ENCODE measurements at regions not wholly inside any gene's neighbourhood (a gene's known extent, or its start where the extent isn't known, plus 50 kb on each side); places are given as distances from the start of the nearest gene placed in this dataset.

DNA sequence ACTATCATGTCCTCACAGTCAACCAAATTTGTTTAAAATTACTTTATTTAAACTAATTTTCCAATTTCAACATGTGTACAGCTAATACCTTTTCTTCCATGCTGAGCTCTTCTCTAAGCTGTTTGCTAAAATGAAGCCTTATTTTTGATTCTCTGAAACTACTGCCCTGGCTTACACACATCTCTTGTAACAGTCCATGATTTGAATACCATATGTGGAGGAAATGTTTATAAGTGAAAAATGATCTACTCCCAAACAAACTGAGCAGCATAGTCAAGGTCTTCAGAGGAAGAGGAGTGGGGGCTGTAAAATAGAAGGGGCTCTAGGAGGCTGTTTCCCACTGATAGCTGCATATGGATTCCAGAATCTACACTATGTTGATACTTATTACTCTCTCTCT, 188.7 kb downstream of the ANKRD50 start:
- no peaks in the 10 kb centered on the region for H3K4me1 ChIP-seq (ENCODE audit: control insufficient read depth in 1 of 2, insufficient read depth in 2 of 2, low read depth in 1 of 2, low read length in 1 of 2)
- H3K79me2 ChIP-seq (ENCODE audit: insufficient read depth), result no peaks in the 10 kb centered on the region
- no peak overlapping the region for H3K4me2 ChIP-seq
- no peak overlapping the region for H3K9ac ChIP-seq
- no peaks in the 10 kb centered on the region for H3K9me2 ChIP-seq
- H4K20me1 ChIP-seq (ENCODE audit: insufficient read depth), result no peaks in the 10 kb centered on the region
- no peaks in the 10 kb centered on the region for H3K36me3 ChIP-seq (replicated peaks in 1 of 2; ENCODE audit: control insufficient read depth in 1 of 2, insufficient read depth in 2 of 2, low read length in 1 of 2)
- CTCF ChIA-PET, result interaction anchor here (1.1 kb wide), 1 partner anchor 40 kb away, joined by 3 read pairs; no protein-coding TSS in a partner anchor
- no peak overlapping the region for H3K27ac ChIP-seq (ENCODE audit: low read depth in 2 of 2, low read length in 1 of 2)
- H3K9me3 ChIP-seq, result no peaks in the 10 kb centered on the region
- H2AFZ ChIP-seq (ENCODE audit: low read depth), result no peak overlapping the region
- no peak for DNase-seq
- TF ChIP-seq SMC3 (IDR thresholded peaks at IDR 0.05; ENCODE audit: low read depth, low read length), result no peak
- TF ChIP-seq RAD21 (IDR thresholded peaks at IDR 0.05; ENCODE audit: low read length), result no peak
- no peak for TF ChIP-seq EZH2phosphoT487 (IDR thresholded peaks at IDR 0.05; ENCODE audit: borderline replicate concordance, low read depth)
- TF ChIP-seq SIN3A (IDR thresholded peaks at IDR 0.05; ENCODE audit: borderline replicate concordance, low read depth, low read length), result no peak
- TF ChIP-seq, protein P1, sequence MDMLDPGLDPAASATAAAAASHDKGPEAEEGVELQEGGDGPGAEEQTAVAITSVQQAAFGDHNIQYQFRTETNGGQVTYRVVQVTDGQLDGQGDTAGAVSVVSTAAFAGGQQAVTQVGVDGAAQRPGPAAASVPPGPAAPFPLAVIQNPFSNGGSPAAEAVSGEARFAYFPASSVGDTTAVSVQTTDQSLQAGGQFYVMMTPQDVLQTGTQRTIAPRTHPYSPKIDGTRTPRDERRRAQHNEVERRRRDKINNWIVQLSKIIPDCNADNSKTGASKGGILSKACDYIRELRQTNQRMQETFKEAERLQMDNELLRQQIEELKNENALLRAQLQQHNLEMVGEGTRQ (IDR thresholded peaks at IDR 0.05; ENCODE audit: borderline replicate concordance, low read depth, low read length), result no peak
- TF ChIP-seq TAF1 (IDR thresholded peaks at IDR 0.05; ENCODE audit: borderline replicate concordance, low read depth, low read length), result no peak
- H3K4me3 ChIP-seq (ENCODE audit: low read depth in 2 of 2, low read length in 1 of 2), result no peak overlapping the region
- POLR2A ChIA-PET, result no interaction called here
- no peaks in the 10 kb centered on the region for H3F3A ChIP-seq (replicated peaks; ENCODE audit: insufficient read depth)
- no peaks in the 10 kb centered on the region for H3K27me3 ChIP-seq (ENCODE audit: insufficient read depth)

DNA sequence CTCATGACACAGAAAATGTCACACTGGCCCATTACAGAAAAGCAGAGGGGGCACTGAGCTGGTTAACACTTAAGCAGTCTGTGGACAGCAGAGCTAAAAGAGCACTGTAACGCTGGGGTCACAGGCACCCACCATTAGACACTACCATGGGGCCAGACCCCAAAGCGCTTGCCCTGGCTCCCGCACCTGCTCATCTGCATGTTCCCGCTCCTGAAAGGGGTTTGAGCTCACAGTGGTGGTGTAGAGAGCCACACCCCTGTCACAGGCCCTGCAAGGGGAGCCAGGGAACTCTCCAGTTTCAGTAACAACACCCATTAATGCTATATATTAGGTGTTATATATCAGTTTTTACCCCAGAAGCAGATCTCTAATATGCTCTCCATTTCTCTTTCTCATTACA, 187.0 kb downstream of the ANKRD50 start:
- Histone ChIP-seq H3K4me1 (ENCODE audit: control insufficient read depth in 1 of 2, insufficient read depth in 2 of 2, low read depth in 1 of 2, low read length in 1 of 2) (no peaks in the 10 kb centered on the region), H3K4me2 (no peak overlapping the region), H3K9me2 (no peaks in the 10 kb centered on the region), H3K4me3 (ENCODE audit: low read depth in 2 of 2, low read length in 1 of 2) (no peak overlapping the region), H4K20me1 (ENCODE audit: insufficient read depth) (no peaks in the 10 kb centered on the region), H3K79me2 (ENCODE audit: insufficient read depth) (no peaks in the 10 kb centered on the region), H3F3A (replicated peaks; ENCODE audit: insufficient read depth) (no peaks in the 10 kb centered on the region), H3K27me3 (ENCODE audit: insufficient read depth) (no peaks in the 10 kb centered on the region), H3K9ac (no peak overlapping the region), H3K27ac (ENCODE audit: low read depth in 2 of 2, low read length in 1 of 2) (no peak overlapping the region), H2AFZ (ENCODE audit: low read depth) (no peak overlapping the region), H3K9me3 (no peaks in the 10 kb centered on the region), H3K36me3 (replicated peaks in 1 of 2; ENCODE audit: control insufficient read depth in 1 of 2, insufficient read depth in 2 of 2, low read length in 1 of 2) (no peaks in the 10 kb centered on the region)
- ChIA-PET CTCF (no interaction called here), POLR2A (no interaction called here)
- TF ChIP-seq GABPA (IDR thresholded peaks at IDR 0.05; ENCODE audit: low read depth) (no peak), JUND (IDR thresholded peaks at IDR 0.05) (no peak)
- 100% methylated on average over 1 of the region's 4 CpGs for WGBS (ENCODE audit: low lambda C conversion rate)
- no peak for DNase-seq

DNA sequence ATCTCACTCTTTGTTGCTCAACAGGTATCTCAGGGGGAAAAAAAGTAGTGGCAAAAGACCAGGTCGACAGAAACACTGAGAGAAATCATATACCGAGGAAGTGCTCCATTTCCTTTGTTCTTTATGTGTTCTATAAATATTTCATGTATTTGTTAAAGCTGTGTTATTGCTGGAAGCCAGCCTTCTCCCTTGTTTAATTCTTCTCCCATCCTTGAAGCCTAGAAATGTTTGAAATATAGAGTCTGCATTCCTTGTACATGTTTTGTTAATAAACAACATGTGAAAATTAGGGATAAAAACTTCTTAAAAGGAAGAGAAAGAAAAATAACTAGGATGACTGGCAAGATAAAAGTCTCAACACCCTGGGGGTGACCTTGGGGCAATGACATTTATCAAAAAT, 186.2 kb downstream of the ANKRD50 start:
- H4K20me1 ChIP-seq (ENCODE audit: insufficient read depth), result no peaks in the 10 kb centered on the region
- H3K27me3 ChIP-seq (ENCODE audit: insufficient read depth), result no peaks in the 10 kb centered on the region
- TF ChIP-seq TCF12 (IDR thresholded peaks at IDR 0.05) (no peak), FOSL2 (IDR thresholded peaks at IDR 0.05; ENCODE audit: borderline replicate concordance, low read depth) (no peak), POLR2AphosphoS5 (IDR thresholded peaks at IDR 0.05; ENCODE audit: low read depth, low read length) (no peak), CHD2 (IDR thresholded peaks at IDR 0.05; ENCODE audit: low read length, partially characterized antibody) (no peak), SIN3A (IDR thresholded peaks at IDR 0.05; ENCODE audit: borderline replicate concordance, low read depth, low read length) (no peak), EZH2phosphoT487 (IDR thresholded peaks at IDR 0.05; ENCODE audit: borderline replicate concordance, low read depth) (no peak), RXRA (IDR thresholded peaks at IDR 0.05; ENCODE audit: borderline replicate concordance, low read depth) (no peak), RFX5 (IDR thresholded peaks at IDR 0.05; ENCODE audit: low read length) (no peak), FOXM1 (IDR thresholded peaks at IDR 0.05; ENCODE audit: low read depth) (no peak), JUND (IDR thresholded peaks at IDR 0.05) (no peak), MEF2A (IDR thresholded peaks at IDR 0.05; ENCODE audit: borderline replicate concordance, low read depth) (no peak), FOXJ3 (CRISPR knock-in tag; IDR thresholded peaks at IDR 0.05) (no peak), GATA2 (CRISPR knock-in tag; IDR thresholded peaks at IDR 0.05) (no peak), MXI1 (IDR thresholded peaks at IDR 0.05; ENCODE audit: low read depth, low read length) (no peak), NFIC (IDR thresholded peaks at IDR 0.05; ENCODE audit: borderline replicate concordance) (no peak)
- TF ChIP-seq, protein P2, sequence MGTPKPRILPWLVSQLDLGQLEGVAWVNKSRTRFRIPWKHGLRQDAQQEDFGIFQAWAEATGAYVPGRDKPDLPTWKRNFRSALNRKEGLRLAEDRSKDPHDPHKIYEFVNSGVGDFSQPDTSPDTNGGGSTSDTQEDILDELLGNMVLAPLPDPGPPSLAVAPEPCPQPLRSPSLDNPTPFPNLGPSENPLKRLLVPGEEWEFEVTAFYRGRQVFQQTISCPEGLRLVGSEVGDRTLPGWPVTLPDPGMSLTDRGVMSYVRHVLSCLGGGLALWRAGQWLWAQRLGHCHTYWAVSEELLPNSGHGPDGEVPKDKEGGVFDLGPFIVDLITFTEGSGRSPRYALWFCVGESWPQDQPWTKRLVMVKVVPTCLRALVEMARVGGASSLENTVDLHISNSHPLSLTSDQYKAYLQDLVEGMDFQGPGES (IDR thresholded peaks at IDR 0.05; ENCODE audit: low read depth, low read length), result no peak
- TF ChIP-seq, protein P1 (IDR thresholded peaks at IDR 0.05; ENCODE audit: borderline replicate concordance, low read depth, low read length), result no peak
- no peaks in the 10 kb centered on the region for H3K9me2 ChIP-seq
- H3K79me2 ChIP-seq (ENCODE audit: insufficient read depth), result no peaks in the 10 kb centered on the region
- H3F3A ChIP-seq (replicated peaks; ENCODE audit: insufficient read depth), result no peaks in the 10 kb centered on the region
- no peaks in the 10 kb centered on the region for H3K36me3 ChIP-seq (replicated peaks in 1 of 2; ENCODE audit: control insufficient read depth in 1 of 2, insufficient read depth in 2 of 2, low read length in 1 of 2)
- ChIA-PET CTCF (interaction anchor here (1.1 kb wide), 1 partner anchor 718 kb away, joined by 3 read pairs; no protein-coding TSS in a partner anchor), POLR2A (no interaction called here)
- no peak overlapping the region for H2AFZ ChIP-seq (ENCODE audit: low read depth)
- no peak overlapping the region for H3K9ac ChIP-seq
- H3K4me1 ChIP-seq (ENCODE audit: control insufficient read depth in 1 of 2, insufficient read depth in 2 of 2, low read depth in 1 of 2, low read length in 1 of 2), result no peaks in the 10 kb centered on the region
- H3K9me3 ChIP-seq, result no peaks in the 10 kb centered on the region
- 39% methylated on average over 2 of the region's 2 CpGs for WGBS (ENCODE audit: low lambda C conversion rate)
- no peak overlapping the region for H3K4me2 ChIP-seq
- no peak overlapping the region for H3K27ac ChIP-seq (ENCODE audit: low read depth in 2 of 2, low read length in 1 of 2)
- no peak for DNase-seq
- no peak overlapping the region for H3K4me3 ChIP-seq (ENCODE audit: low read depth in 2 of 2, low read length in 1 of 2)

All from SK-N-SH (cell line).